ENCODE measurements at regions not wholly inside any gene's neighbourhood (a gene's known extent, or its start where the extent isn't known, plus 50 kb on each side); places are given as distances from the start of the nearest gene placed in this dataset.

- no peak for TF ChIP-seq POLR2A (IDR thresholded peaks at IDR 0.05; ENCODE audit: low read depth, low read length)
- no peak for TF ChIP-seq POLR2AphosphoS5 (IDR thresholded peaks at IDR 0.05; ENCODE audit: low read depth, low read length)
These were observed 333.9 kb upstream of the PFKP start for GRCh38 chr10:2733278-2733963.

All from GM12892 (cell line).